ENCODE measurements at regions not wholly inside any gene's neighbourhood (a gene's known extent, or its start where the extent isn't known, plus 50 kb on each side); places are given as distances from the start of the nearest gene placed in this dataset.

GRCh38 chr1:5564578-5565257, 427.5 kb downstream of the NPHP4 start:
- DNase-seq, result no peak

- no peak for DNase-seq
These were observed 428.2 kb downstream of the NPHP4 start for GRCh38 chr1:5563861-5564577.

GRCh38 chr1:5562769-5563168, 429.5 kb downstream of the NPHP4 start:
- no peak for DNase-seq

GRCh38 chr1:5562331-5562730, 429.9 kb downstream of the NPHP4 start:
- DNase-seq, result no peak

- DNase-seq, result no peak
These were observed 433.1 kb downstream of the NPHP4 start for GRCh38 chr1:5559078-5559477.

GRCh38 chr1:5555853-5556252, 436.4 kb downstream of the NPHP4 start:
- DNase-seq, result no peak

GRCh38 chr1:5554784-5555183, 437.4 kb downstream of the NPHP4 start:
- no peak for DNase-seq

GRCh38 chr1:5554111-5554510, 438.1 kb downstream of the NPHP4 start:
- no peak for DNase-seq

- no peak for DNase-seq
These were observed 439.3 kb downstream of the NPHP4 start for GRCh38 chr1:5552787-5553484.

GRCh38 chr1:5551274-5551975, 440.8 kb downstream of the NPHP4 start:
- DNase-seq, result no peak

GRCh38 chr1:5548266-5548665, 444.0 kb downstream of the NPHP4 start:
- DNase-seq, result no peak

- no peak for DNase-seq
These were observed 449.0 kb downstream of the NPHP4 start for GRCh38 chr1:5543235-5543634.

- DNase-seq, result no peak
These were observed 459.4 kb downstream of the NPHP4 start for GRCh38 chr1:5532811-5533210.

- DNase-seq, result no peak
These were observed 465.2 kb downstream of the NPHP4 start for GRCh38 chr1:5526822-5527551.

- DNase-seq, result no peak
These were observed 465.9 kb downstream of the NPHP4 start for GRCh38 chr1:5526385-5526750.

GRCh38 chr1:5525597-5526384, 466.4 kb downstream of the NPHP4 start:
- no peak for DNase-seq

GRCh38 chr1:5522531-5523145, 469.6 kb downstream of the NPHP4 start:
- no peak for DNase-seq

- DNase-seq, result no peak
These were observed 472.7 kb downstream of the NPHP4 start for GRCh38 chr1:5519366-5520135.

- no peak for DNase-seq
These were observed 475.5 kb downstream of the NPHP4 start for GRCh38 chr1:5516756-5517155.

GRCh38 chr1:5515501-5515900, 476.7 kb downstream of the NPHP4 start:
- no peak for DNase-seq

Measured in inflammatory macrophage treated with lipopolysaccharide for 1 hour (primary cell).